H9 (cell line): ENCODE measurements at regions not wholly inside any gene's neighbourhood (a gene's known extent, or its start where the extent isn't known, plus 50 kb on each side); places are given as distances from the start of the nearest gene placed in this dataset.
"Not testable (repeated sequence)": the region's sequence is repeated elsewhere in the genome, so short reads cannot be mapped to it uniquely, and the experiment has no call there.

Experiments used
- DNase-seq: peaks from one replicate; pipeline ENCODE4 v3.0.0-alpha.2; 2017
- H2AFZ ChIP-seq: one replicate; pipeline ENCODE4 v1.6.1; 2013; ENCODE audit warnings: mild to moderate bottlenecking, low read length, control low read depth, moderate library complexity
- H2AK5ac ChIP-seq: 2 replicates; pipeline ENCODE4 v1.6.1; 2013; ENCODE audit warnings: low read length, control low read depth, mixed read lengths; ENCODE audit not compliant: insufficient read length
- H2BK120ac ChIP-seq: one replicate; pipeline ENCODE4 v1.6.1; 2013; ENCODE audit warnings: low read depth, mild to moderate bottlenecking, low read length, control low read depth, inconsistent platforms; ENCODE audit not compliant: poor library complexity, severe bottlenecking
- H2BK12ac ChIP-seq: 2 replicates; pipeline ENCODE4 v1.6.1; 2013; ENCODE audit warnings: low read length, control low read depth, mixed read lengths, low read depth; ENCODE audit not compliant: insufficient read length
- H2BK15ac ChIP-seq: 2 replicates; pipeline ENCODE4 v1.6.1; 2013; ENCODE audit warnings: low read depth, low read length, control low read depth
- H2BK20ac ChIP-seq: one replicate; pipeline ENCODE4 v1.6.1; 2013; ENCODE audit warnings: low read depth, mild to moderate bottlenecking, low read length, control low read depth, inconsistent platforms; ENCODE audit not compliant: poor library complexity, severe bottlenecking
- H2BK5ac ChIP-seq: 2 replicates; pipeline ENCODE4 v1.6.1; 2013; ENCODE audit warnings: low read length, control low read depth, mixed read lengths; ENCODE audit not compliant: insufficient read length
- H3K14ac ChIP-seq: 2 replicates; pipeline ENCODE4 v1.6.1; 2013; ENCODE audit warnings: low read length, control low read depth; ENCODE audit not compliant: insufficient read depth
- H3K18ac ChIP-seq: 2 replicates; pipeline ENCODE4 v1.6.1; 2013; ENCODE audit warnings: low read depth, mild to moderate bottlenecking, mixed read lengths, low read length, control low read depth; ENCODE audit not compliant: insufficient read length
- H3K23ac ChIP-seq: 2 replicates; pipeline ENCODE4 v1.6.1; 2013; ENCODE audit warnings: low read length, control low read depth, mixed read lengths, low read depth; ENCODE audit not compliant: insufficient read length
- H3K23me2 ChIP-seq: 2 replicates; pipeline ENCODE4 v1.6.1; 2013; ENCODE audit warnings: low read depth, mild to moderate bottlenecking, mixed read lengths, low read length, control low read depth; ENCODE audit not compliant: insufficient read length, poor library complexity, severe bottlenecking
- H3K27ac ChIP-seq: 2 replicates; pipeline ENCODE4 v1.5.1; 2013; ENCODE audit warnings: low read length, control low read depth, mixed read lengths, low read depth; ENCODE audit not compliant: insufficient read length
- H3K27me3 ChIP-seq: 2 replicates; pipeline ENCODE4 v1.6.1; 2013; ENCODE audit warnings: low read length, control low read depth, inconsistent platforms; ENCODE audit not compliant: insufficient read depth
- H3K4ac ChIP-seq: 2 replicates; pipeline ENCODE4 v1.6.1; 2013; ENCODE audit warnings: low read depth, mild to moderate bottlenecking, control low read depth, inconsistent platforms, low read length, moderate library complexity
- H3K4me1 ChIP-seq: 2 replicates; pipeline ENCODE4 v1.6.1; 2013; ENCODE audit warnings: low read length, control low read depth, inconsistent platforms; ENCODE audit not compliant: insufficient read depth
- H3K4me2 ChIP-seq: 2 replicates; pipeline ENCODE4 v1.6.1; 2013; ENCODE audit warnings: low read length, control low read depth, mixed read lengths; ENCODE audit not compliant: insufficient read length, insufficient read depth
- H3K56ac ChIP-seq: 2 replicates; pipeline ENCODE4 v1.6.1; 2013; ENCODE audit warnings: low read depth, mild to moderate bottlenecking, mixed read lengths, low read length, control low read depth; ENCODE audit not compliant: insufficient read length
- H3K79me1 ChIP-seq: 2 replicates; pipeline ENCODE4 v1.6.1; 2013; ENCODE audit warnings: low read depth, mild to moderate bottlenecking, moderate library complexity, low read length, control low read depth, inconsistent platforms; ENCODE audit not compliant: insufficient read depth, poor library complexity, severe bottlenecking
- H3K79me2 ChIP-seq: 2 replicates; pipeline ENCODE4 v1.6.1; 2013; ENCODE audit warnings: low read length, control low read depth, inconsistent platforms; ENCODE audit not compliant: insufficient read depth
- H3K9ac ChIP-seq: 2 replicates; pipeline ENCODE4 v1.6.1; 2013; ENCODE audit warnings: low read length, control low read depth, mixed read lengths; ENCODE audit not compliant: insufficient read length; ENCODE audit errors: extremely low read depth
- H3K9me3 ChIP-seq: one replicate; pipeline ENCODE4 v1.6.1; 2013; ENCODE audit warnings: low read depth, low read length, inconsistent platforms; ENCODE audit not compliant: control insufficient read depth
- H3T11ph ChIP-seq: one replicate; pipeline ENCODE4 v1.6.1; 2013; ENCODE audit warnings: mild to moderate bottlenecking, low read length, control low read depth, inconsistent platforms
- H4K20me1 ChIP-seq: one replicate; pipeline ENCODE4 v1.6.1; 2013; ENCODE audit not compliant: control insufficient read depth, insufficient read length, insufficient read depth
- H4K5ac ChIP-seq: 2 replicates; pipeline ENCODE4 v1.6.1; 2013; ENCODE audit warnings: low read depth, mild to moderate bottlenecking, mixed read lengths, low read length, control low read depth; ENCODE audit not compliant: insufficient read length
- H4K8ac ChIP-seq: replicated peaks from 2 replicates; pipeline ENCODE4 v1.6.1; 2013; ENCODE audit warnings: low read length, control low read depth, mixed read lengths, low read depth; ENCODE audit not compliant: insufficient read length
- H4K91ac ChIP-seq: 2 replicates; pipeline ENCODE4 v1.6.1; 2013; ENCODE audit warnings: low read depth, mild to moderate bottlenecking, moderate library complexity, mixed read lengths, low read length, control low read depth; ENCODE audit not compliant: insufficient read length
- H3K27ac Mint-ChIP-seq, 3 experiments: 2 replicates in 2 of 3; 3 replicates in 1 of 3; pipeline ENCODE4 v1.8.0; 2020 to 2021; ENCODE audit warnings: mixed read lengths in 3 of 3, mild to moderate bottlenecking in 1 of 3, moderate library complexity in 1 of 3
- H3K27me3 Mint-ChIP-seq: 2 replicates; pipeline ENCODE4 v1.8.0; 2021; ENCODE audit warnings: low read depth, mild to moderate bottlenecking, moderate library complexity, mixed read lengths
- H3K36me3 Mint-ChIP-seq, 3 experiments: 2 replicates in 2 of 3; 3 replicates in 1 of 3; pipeline ENCODE4 v1.8.0; 2020 to 2021; ENCODE audit warnings: low read depth in 3 of 3, mixed read lengths in 3 of 3; ENCODE audit not compliant: insufficient read depth in 1 of 3
- H3K4me1 Mint-ChIP-seq, 2 experiments: 2 replicates each; pipeline ENCODE4 v1.8.0; 2020; ENCODE audit warnings: mixed read lengths in 2 of 2
- H3K4me3 Mint-ChIP-seq, 2 experiments: 2 replicates in 1 of 2; 3 replicates in 1 of 2; pipeline ENCODE4 v1.8.0; 2020 to 2021; ENCODE audit warnings: mild to moderate bottlenecking in 2 of 2, mixed read lengths in 2 of 2, moderate library complexity in 1 of 2
- H3K9me3 Mint-ChIP-seq, 2 experiments: 2 replicates in 1 of 2; 3 replicates in 1 of 2; pipeline ENCODE4 v1.8.0; 2020; ENCODE audit warnings: mild to moderate bottlenecking in 2 of 2, mixed read lengths in 2 of 2, moderate library complexity in 1 of 2
- CTCF ChIP-seq: fragments of 200-600 bp; sonication (generic); conservative IDR thresholded peaks from 3 replicates; pipeline ENCODE4 v1.8.0; 2021; ENCODE audit warnings: antibody characterized with exemption, mild to moderate bottlenecking
- WGBS: extraction: QIAGEN DNeasy Blood & Tissue Kit; methylation state at CpG from one replicate; pipeline ENCODE4 v1.1.7; 2013; ENCODE audit warnings: missing lambda C conversion rate, low lambda C conversion rate, mixed read lengths; ENCODE audit not compliant: insufficient read length; ENCODE audit errors: extremely low coverage; 5-methylcytosine and 5-hydroxymethylcytosine counted together

GRCh38 chr21:20187028-20187427 lies 811.2 kb upstream of the NCAM2 start:
- no peaks in the 10 kb centered on the region for H3K27me3 ChIP-seq
- H3K56ac ChIP-seq, result no peak overlapping the region
- Mint-ChIP-seq H3K27me3 (no peaks in the 10 kb centered on the region), H3K9me3 (peaks cover 8 to 12% of the 10 kb centered on the region in 2 experiments; a peak in 4 of 5 replicates), H3K27ac (no peak overlapping the region; a peak in 1 of 7 replicates), H3K4me1 (no peaks in the 10 kb centered on the region), H3K36me3 (peaks cover 1 to 8% (median 7%) of the 10 kb centered on the region in 3 experiments; a peak in 5 of 7 replicates), H3K4me3 (no peak overlapping the region)
- no peak overlapping the region for H4K91ac ChIP-seq
- H3K4me2 ChIP-seq, result no peak overlapping the region
- no peak overlapping the region for H3K9ac ChIP-seq
- H4K8ac ChIP-seq, result no peak overlapping the region
- H3K79me2 ChIP-seq, result no peaks in the 10 kb centered on the region
- no peak overlapping the region for H3K23ac ChIP-seq
- H3K79me1 ChIP-seq, result no peaks in the 10 kb centered on the region
- H2AK5ac ChIP-seq, result no peak overlapping the region
- no CpG with 5 or more reads among the region's 2 CpGs for WGBS
- H2BK12ac ChIP-seq, result no peak overlapping the region
- H3K4me1 ChIP-seq, result no peaks in the 10 kb centered on the region
- H3K18ac ChIP-seq, result no peak overlapping the region
- no peak for TF ChIP-seq CTCF
- no peak overlapping the region for H2BK20ac ChIP-seq
- H4K5ac ChIP-seq, result no peak overlapping the region
- no peaks in the 10 kb centered on the region for H3K23me2 ChIP-seq
- H2BK15ac ChIP-seq, result no peak overlapping the region
- H2AFZ ChIP-seq, result no peak overlapping the region
- DNase-seq, result no peak
- no peak overlapping the region for H3K27ac ChIP-seq
- no peak overlapping the region for H3K4ac ChIP-seq
- no peak overlapping the region for H2BK120ac ChIP-seq
- H3K9me3 ChIP-seq, result no peaks in the 10 kb centered on the region
- no peak overlapping the region for H3T11ph ChIP-seq
- H4K20me1 ChIP-seq, result no peaks in the 10 kb centered on the region
- no peak overlapping the region for H2BK5ac ChIP-seq
- no peak overlapping the region for H3K14ac ChIP-seq

GRCh38 chr21:20201323-20201722 lies 796.9 kb upstream of the NCAM2 start:
- H2BK15ac ChIP-seq, H3K36me3 Mint-ChIP-seq, DNase-seq, H2BK5ac ChIP-seq, H3K9me3 Mint-ChIP-seq, H3K27ac ChIP-seq, H3K4me1 Mint-ChIP-seq, H3K4ac ChIP-seq, H3K79me2 ChIP-seq, H2AFZ ChIP-seq, H2BK12ac ChIP-seq, H3K4me2 ChIP-seq, H3K23ac ChIP-seq, H4K5ac ChIP-seq, H3K27me3 Mint-ChIP-seq, H3K4me3 Mint-ChIP-seq, H3K18ac ChIP-seq, H3K9me3 ChIP-seq, H3K14ac ChIP-seq, H3T11ph ChIP-seq, H2BK20ac ChIP-seq, H3K56ac ChIP-seq, H4K20me1 ChIP-seq, H3K79me1 ChIP-seq, H3K4me1 ChIP-seq, H2BK120ac ChIP-seq, H3K23me2 ChIP-seq, H3K27me3 ChIP-seq, H3K27ac Mint-ChIP-seq, H3K9ac ChIP-seq, H2AK5ac ChIP-seq, H4K8ac ChIP-seq, H4K91ac ChIP-seq: not testable (repeated sequence)
- no CpG with 5 or more reads among the region's 4 CpGs for WGBS
